Lung (tissue), 11 donors: ENCODE measurements at regions not wholly inside any gene's neighbourhood (a gene's known extent, or its start where the extent isn't known, plus 50 kb on each side); places are given as distances from the start of the nearest gene placed in this dataset.
"Not testable (repeated sequence)": the region's sequence is repeated elsewhere in the genome, so short reads cannot be mapped to it uniquely, and the experiment has no call there.

Source experiments
- ATAC-seq: fragments of 200-7000 bp; cut with Tn5 transposase; one replicate; pipeline ENCODE4 v1.9.1; 2020; ENCODE audit warnings: moderate number of reproducible peaks; ENCODE audit not compliant: insufficient read depth, low FRiP score
- DNase-seq, 3 donors: peaks; one replicate each; pipeline ENCODE4 v3.0.0-alpha.2; 2013 to 2017
- H3K27ac ChIP-seq, 2 donors: one replicate each; pipeline ENCODE4 v1.5.1; 2013; ENCODE audit warnings: mild to moderate bottlenecking in 2 of 2, moderate library complexity in 2 of 2, control low read depth in 1 of 2, inconsistent platforms in 1 of 2, low read depth in 1 of 2, low read length in 1 of 2
- H3K27me3 ChIP-seq, 3 donors: one replicate each; pipeline ENCODE4 v1.5.1; 2013; ENCODE audit warnings: low read length in 2 of 3; ENCODE audit not compliant: control insufficient read depth in 3 of 3, insufficient read depth in 3 of 3
- H3K36me3 ChIP-seq, 4 donors: one replicate each; pipeline ENCODE4 v1.5.1; 2013; ENCODE audit warnings: low read length in 4 of 4, mild to moderate bottlenecking in 1 of 4, moderate library complexity in 1 of 4; ENCODE audit not compliant: control insufficient read depth in 4 of 4, insufficient read depth in 4 of 4
- H3K4me1 ChIP-seq, 5 donors: one replicate each; pipeline ENCODE4 v1.5.1; 2013; ENCODE audit warnings: low read length in 5 of 5, mild to moderate bottlenecking in 2 of 5, moderate library complexity in 1 of 5; ENCODE audit not compliant: control insufficient read depth in 5 of 5, insufficient read depth in 5 of 5
- H3K4me3 ChIP-seq: one replicate; pipeline ENCODE4 v1.5.1; 2013; ENCODE audit warnings: mild to moderate bottlenecking, control low read depth, moderate library complexity
- H3K9ac ChIP-seq, 2 donors: one replicate each; pipeline ENCODE4 v1.5.1; 2013; ENCODE audit warnings: low read length in 2 of 2, control low read depth in 1 of 2; ENCODE audit not compliant: insufficient read depth in 1 of 2
- H3K9me3 ChIP-seq, 4 donors: one replicate each; pipeline ENCODE4 v1.5.1; 2013; ENCODE audit warnings: low read length in 3 of 4, mild to moderate bottlenecking in 1 of 4, moderate library complexity in 1 of 4; ENCODE audit not compliant: control insufficient read depth in 4 of 4, insufficient read depth in 3 of 4
- WGBS, 2 donors: extraction: QIAGEN DNeasy Blood & Tissue Kit; methylation state at CpG; one replicate each; pipeline ENCODE4 v1.1.7; 2013; 5-methylcytosine and 5-hydroxymethylcytosine counted together
- TF ChIP-seq, protein P1 (sequence below): IDR thresholded peaks from 2 replicates; pipeline ENCODE4 v1.5.1; 2012; ENCODE audit warnings: mild to moderate bottlenecking; ENCODE audit errors: control extremely low read depth, extremely low read depth
- donor health status: control.
- donor health status: control.
- donor health status: Bipolar disorder and iron deficiency.
- donor health status: healthy.
- donor health status: DM: yes; HTN: yes; CAD: no.

GRCh38 chr5:152164860-152165259 is 240.2 kb upstream of the GLRA1 start:
- peaks cover 0 to 2% (median 0%) of the 10 kb centered on the region in 5 donors for H3K4me1 ChIP-seq
- H3K9ac ChIP-seq, result no peak overlapping the region
- peaks cover 0 to 5% (median 0%) of the 10 kb centered on the region in 4 donors for H3K9me3 ChIP-seq
- H3K27me3 ChIP-seq, result no peaks in the 10 kb centered on the region
- H3K27ac ChIP-seq, result no peak overlapping the region
- WGBS, 2 donors, result 69 to 79% methylated on average over 2 of the region's 2 CpGs
- ATAC-seq (no peak), DNase-seq (no peak)
- H3K36me3 ChIP-seq, result no peaks in the 10 kb centered on the region
- TF ChIP-seq, protein P1, sequence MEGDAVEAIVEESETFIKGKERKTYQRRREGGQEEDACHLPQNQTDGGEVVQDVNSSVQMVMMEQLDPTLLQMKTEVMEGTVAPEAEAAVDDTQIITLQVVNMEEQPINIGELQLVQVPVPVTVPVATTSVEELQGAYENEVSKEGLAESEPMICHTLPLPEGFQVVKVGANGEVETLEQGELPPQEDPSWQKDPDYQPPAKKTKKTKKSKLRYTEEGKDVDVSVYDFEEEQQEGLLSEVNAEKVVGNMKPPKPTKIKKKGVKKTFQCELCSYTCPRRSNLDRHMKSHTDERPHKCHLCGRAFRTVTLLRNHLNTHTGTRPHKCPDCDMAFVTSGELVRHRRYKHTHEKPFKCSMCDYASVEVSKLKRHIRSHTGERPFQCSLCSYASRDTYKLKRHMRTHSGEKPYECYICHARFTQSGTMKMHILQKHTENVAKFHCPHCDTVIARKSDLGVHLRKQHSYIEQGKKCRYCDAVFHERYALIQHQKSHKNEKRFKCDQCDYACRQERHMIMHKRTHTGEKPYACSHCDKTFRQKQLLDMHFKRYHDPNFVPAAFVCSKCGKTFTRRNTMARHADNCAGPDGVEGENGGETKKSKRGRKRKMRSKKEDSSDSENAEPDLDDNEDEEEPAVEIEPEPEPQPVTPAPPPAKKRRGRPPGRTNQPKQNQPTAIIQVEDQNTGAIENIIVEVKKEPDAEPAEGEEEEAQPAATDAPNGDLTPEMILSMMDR, result no peak
- H3K4me3 ChIP-seq, result no peak overlapping the region

- ATAC-seq, H3K36me3 ChIP-seq, DNase-seq, H3K4me3 ChIP-seq, H3K9me3 ChIP-seq, H3K27me3 ChIP-seq, H3K27ac ChIP-seq, H3K4me1 ChIP-seq, H3K9ac ChIP-seq: not testable (repeated sequence)
- 50 to 66% methylated on average over 4 of the region's 4 CpGs for WGBS, 2 donors
Measured at GRCh38 chr5:152159894-152160293, 235.2 kb upstream of the GLRA1 start.

DNA sequence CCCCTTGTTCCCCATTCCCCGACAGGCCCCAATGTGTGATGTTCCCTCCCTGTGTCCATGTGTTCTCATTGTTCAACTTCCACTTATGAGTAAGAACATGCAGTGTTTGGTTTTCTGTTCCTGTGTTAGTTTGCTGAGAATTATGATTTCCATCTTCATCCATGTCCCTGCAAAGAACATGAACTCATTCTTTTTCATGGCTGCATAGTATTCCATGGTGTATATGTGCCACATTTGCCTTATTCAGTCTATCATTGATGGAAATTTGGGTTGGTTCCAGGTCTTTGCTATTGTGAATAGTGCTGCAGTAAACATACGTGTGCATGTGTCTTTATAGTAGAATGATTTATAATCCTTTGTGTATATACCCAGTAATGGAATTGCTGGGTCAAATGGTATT is 229.8 kb upstream of the GLRA1 start:
- not testable (repeated sequence) for ATAC-seq, H3K27ac ChIP-seq, H3K27me3 ChIP-seq, H3K9ac ChIP-seq, H3K4me1 ChIP-seq, DNase-seq, H3K36me3 ChIP-seq, H3K4me3 ChIP-seq, H3K9me3 ChIP-seq
- WGBS, 2 donors, result 83 to 90% methylated on average over 2 of the region's 2 CpGs

DNA sequence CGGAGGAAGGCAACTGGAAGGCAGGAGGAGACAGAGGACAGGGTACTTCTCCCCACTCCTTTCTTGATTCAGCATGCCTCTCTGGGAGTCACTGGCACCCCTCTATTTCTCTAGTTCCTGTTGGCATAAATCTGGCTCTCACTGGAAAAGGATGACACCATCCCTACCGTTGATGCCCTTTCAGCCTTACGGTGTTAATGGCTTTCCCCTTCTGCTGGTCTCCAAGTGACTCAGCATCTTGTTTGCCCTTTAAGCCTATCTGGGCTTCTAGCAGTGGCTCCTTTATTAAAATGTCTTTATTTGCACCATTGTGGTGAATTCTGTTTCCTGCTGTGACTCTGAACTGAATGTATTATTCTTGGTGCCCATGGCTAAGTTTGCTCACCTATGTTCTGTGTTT is 227.3 kb upstream of the GLRA1 start:
- TF ChIP-seq, protein P1, result no peak
- no peak overlapping the region for H3K9ac ChIP-seq
- H3K4me3 ChIP-seq, result no peak overlapping the region
- DNase-seq (no peak), ATAC-seq (no peak)
- no peaks in the 10 kb centered on the region for H3K36me3 ChIP-seq
- no peak overlapping the region for H3K27ac ChIP-seq
- H3K27me3 ChIP-seq, result no peaks in the 10 kb centered on the region
- 65 to 78% methylated on average over 3 of the region's 3 CpGs for WGBS, 2 donors
- no peaks in the 10 kb centered on the region for H3K9me3 ChIP-seq
- peaks cover 0 to 4% (median 0%) of the 10 kb centered on the region in 5 donors for H3K4me1 ChIP-seq

DNA sequence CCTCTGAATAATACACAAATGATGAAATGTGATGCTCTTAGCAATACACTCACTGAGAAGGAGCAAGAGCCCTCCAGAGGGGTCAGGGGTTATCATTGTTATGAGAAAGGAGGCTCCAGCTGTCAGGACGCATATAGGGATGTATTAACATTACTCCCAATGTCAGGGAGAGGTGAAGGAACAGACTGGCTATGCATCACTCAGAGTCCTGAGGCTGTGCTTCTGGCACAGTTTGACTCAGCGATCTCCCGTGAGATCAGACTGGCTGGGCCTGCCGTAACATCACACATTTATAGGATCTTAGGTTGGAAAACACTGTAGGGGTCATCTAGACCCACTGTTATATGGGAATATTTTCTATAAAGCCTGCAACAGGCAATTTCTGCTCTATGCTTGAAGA is 226.5 kb upstream of the GLRA1 start:
- TF ChIP-seq, protein P1, result no peak
- WGBS, 2 donors, result 61 to 88% methylated on average over 4 of the region's 4 CpGs
- Histone ChIP-seq H3K9me3 (no peaks in the 10 kb centered on the region), H3K4me3 (no peak overlapping the region), H3K27ac (no peak overlapping the region), H3K9ac (no peak overlapping the region), H3K36me3 (no peaks in the 10 kb centered on the region), H3K27me3 (no peaks in the 10 kb centered on the region), H3K4me1 (peaks cover 0 to 4% (median 0%) of the 10 kb centered on the region in 5 donors)
- no peak for DNase-seq
- ATAC-seq, result no peak
